PFSK-1 (cell line): ENCODE measurements at regions not wholly inside any gene's neighbourhood (a gene's known extent, or its start where the extent isn't known, plus 50 kb on each side); places are given as distances from the start of the nearest gene placed in this dataset.

Source experiments
- FOXP2 ChIP-seq: optimal IDR thresholded peaks from 2 replicates; pipeline ENCODE3; 2011; ENCODE audit warnings: borderline replicate concordance, control low read depth, inconsistent platforms; ENCODE audit not compliant: insufficient read depth; ENCODE audit errors: extremely low read length, extremely low read depth
- POLR2AphosphoS5 ChIP-seq: IDR thresholded peaks from 2 replicates; pipeline ENCODE4 v1.6.1; 2012; ENCODE audit warnings: low read depth, mild to moderate bottlenecking, control low read depth, low read length, moderate library complexity
- SIN3A ChIP-seq: IDR thresholded peaks from 2 replicates; pipeline ENCODE4 v1.6.1; 2012; ENCODE audit warnings: mild to moderate bottlenecking, low read length, moderate library complexity, borderline replicate concordance; ENCODE audit not compliant: insufficient read depth
- TAF1 ChIP-seq: IDR thresholded peaks from 2 replicates; pipeline ENCODE4 v1.6.1; 2012; ENCODE audit warnings: low read length, control low read depth, borderline replicate concordance; ENCODE audit not compliant: insufficient read depth
- TF ChIP-seq, protein P1 (sequence below), 2 experiments: IDR thresholded peaks; 2 replicates each; pipeline versions ENCODE4 v1.6.1 to v1.8.0; 2011 to 2012; ENCODE audit warnings: low read depth in 2 of 2, low read length in 2 of 2, control low read depth in 1 of 2, inconsistent platforms in 1 of 2, mild to moderate bottlenecking in 1 of 2, moderate library complexity in 1 of 2; ENCODE audit not compliant: insufficient read depth in 1 of 2

DNA sequence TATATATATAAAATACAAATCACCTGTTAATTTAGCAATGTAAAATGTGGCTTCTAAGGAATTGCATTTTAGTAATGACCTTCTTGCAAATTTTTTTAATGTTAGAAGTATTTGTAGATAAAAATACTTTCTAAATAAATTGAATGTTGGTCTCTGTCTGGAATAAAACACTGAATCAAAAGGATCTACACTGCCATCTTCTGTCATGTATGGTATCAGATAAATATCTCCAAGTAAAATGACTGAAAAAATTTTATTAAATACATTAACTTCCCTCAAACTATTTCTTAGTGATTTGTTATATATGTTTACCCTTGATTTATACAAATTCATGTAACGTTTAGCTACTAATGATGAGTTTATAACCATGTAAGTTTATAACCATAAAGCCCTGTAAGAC is 2029.3 kb downstream of the MRPL39 start:
- TF ChIP-seq SIN3A (no peak), POLR2AphosphoS5 (no peak), FOXP2 (no peak), TAF1 (no peak)
- TF ChIP-seq, protein P1, sequence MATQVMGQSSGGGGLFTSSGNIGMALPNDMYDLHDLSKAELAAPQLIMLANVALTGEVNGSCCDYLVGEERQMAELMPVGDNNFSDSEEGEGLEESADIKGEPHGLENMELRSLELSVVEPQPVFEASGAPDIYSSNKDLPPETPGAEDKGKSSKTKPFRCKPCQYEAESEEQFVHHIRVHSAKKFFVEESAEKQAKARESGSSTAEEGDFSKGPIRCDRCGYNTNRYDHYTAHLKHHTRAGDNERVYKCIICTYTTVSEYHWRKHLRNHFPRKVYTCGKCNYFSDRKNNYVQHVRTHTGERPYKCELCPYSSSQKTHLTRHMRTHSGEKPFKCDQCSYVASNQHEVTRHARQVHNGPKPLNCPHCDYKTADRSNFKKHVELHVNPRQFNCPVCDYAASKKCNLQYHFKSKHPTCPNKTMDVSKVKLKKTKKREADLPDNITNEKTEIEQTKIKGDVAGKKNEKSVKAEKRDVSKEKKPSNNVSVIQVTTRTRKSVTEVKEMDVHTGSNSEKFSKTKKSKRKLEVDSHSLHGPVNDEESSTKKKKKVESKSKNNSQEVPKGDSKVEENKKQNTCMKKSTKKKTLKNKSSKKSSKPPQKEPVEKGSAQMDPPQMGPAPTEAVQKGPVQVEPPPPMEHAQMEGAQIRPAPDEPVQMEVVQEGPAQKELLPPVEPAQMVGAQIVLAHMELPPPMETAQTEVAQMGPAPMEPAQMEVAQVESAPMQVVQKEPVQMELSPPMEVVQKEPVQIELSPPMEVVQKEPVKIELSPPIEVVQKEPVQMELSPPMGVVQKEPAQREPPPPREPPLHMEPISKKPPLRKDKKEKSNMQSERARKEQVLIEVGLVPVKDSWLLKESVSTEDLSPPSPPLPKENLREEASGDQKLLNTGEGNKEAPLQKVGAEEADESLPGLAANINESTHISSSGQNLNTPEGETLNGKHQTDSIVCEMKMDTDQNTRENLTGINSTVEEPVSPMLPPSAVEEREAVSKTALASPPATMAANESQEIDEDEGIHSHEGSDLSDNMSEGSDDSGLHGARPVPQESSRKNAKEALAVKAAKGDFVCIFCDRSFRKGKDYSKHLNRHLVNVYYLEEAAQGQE (IDR thresholded peaks at IDR 0.05; ENCODE audit: insufficient read depth in 1 of 2, low read depth in 2 of 2, low read length in 2 of 2), result no peak

DNA sequence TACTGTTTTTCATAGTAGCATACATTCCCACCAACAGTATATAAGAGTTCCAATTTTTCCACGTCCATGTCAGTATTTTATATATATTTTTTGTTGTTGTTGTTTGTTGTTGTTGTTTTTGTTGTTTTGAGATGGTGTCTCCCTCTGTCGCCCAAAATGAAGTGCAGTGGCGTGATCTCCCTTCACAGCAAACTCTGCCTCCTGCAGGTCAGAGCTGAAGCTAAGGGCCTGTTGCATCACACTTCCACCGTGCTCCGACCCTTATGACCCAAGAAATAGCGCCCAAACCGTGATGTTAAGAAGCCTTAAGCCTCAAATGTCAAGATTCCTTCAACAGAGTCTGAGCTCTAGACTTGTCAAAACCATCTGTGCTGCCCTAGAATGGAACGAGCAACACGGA is 2032.3 kb downstream of the MRPL39 start:
- TF ChIP-seq POLR2AphosphoS5 (no peak), SIN3A (no peak), FOXP2 (no peak), TAF1 (no peak)
- TF ChIP-seq, protein P1 (IDR thresholded peaks at IDR 0.05; ENCODE audit: insufficient read depth in 1 of 2, low read depth in 2 of 2, low read length in 2 of 2), result no peak

DNA sequence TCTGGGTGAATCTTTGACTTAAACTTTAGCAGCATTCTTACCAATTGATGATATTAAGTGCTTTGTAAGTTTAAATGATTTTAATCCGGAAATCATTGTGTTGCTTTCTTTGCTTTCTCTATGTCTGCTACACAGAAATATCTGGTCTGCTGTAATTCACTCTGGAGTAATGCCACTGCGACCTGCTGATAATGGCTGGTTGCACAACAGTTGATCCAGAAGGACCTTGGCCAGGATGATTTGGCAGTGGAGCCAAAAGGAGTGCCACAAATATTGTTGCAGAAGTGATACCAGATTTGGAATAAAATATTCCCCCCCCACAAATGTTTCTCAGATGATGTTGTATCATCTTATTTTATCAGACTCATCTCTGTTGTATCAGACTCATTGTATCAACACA is 2063.9 kb downstream of the MRPL39 start:
- TF ChIP-seq FOXP2, result no peak
- TF ChIP-seq, protein P1 (IDR thresholded peaks at IDR 0.05; ENCODE audit: insufficient read depth in 1 of 2, low read depth in 2 of 2, low read length in 2 of 2), result no peak
- no peak for TF ChIP-seq SIN3A
- no peak for TF ChIP-seq POLR2AphosphoS5
- TF ChIP-seq TAF1, result no peak

DNA sequence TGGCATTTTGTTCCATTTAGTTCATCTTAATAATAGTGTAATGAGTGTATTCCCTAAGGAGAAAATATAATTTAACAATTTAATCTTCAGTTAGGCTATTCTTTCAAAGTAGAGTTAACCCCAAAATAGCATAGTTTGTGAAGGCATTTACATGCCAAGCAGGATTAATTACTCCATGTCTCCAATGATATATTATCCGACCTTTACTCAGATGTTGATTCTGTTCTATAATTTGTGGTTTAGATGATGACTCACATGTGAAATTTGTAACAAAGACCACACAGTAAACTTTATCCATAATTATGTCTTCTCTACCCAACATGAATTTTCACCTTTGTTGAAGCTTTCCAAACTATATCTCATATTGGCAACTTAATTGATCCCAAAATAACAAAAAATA is 2065.2 kb downstream of the MRPL39 start:
- TF ChIP-seq, protein P1 (IDR thresholded peaks at IDR 0.05; ENCODE audit: insufficient read depth in 1 of 2, low read depth in 2 of 2, low read length in 2 of 2), result no peak
- no peak for TF ChIP-seq POLR2AphosphoS5
- TF ChIP-seq TAF1, result no peak
- no peak for TF ChIP-seq SIN3A

DNA sequence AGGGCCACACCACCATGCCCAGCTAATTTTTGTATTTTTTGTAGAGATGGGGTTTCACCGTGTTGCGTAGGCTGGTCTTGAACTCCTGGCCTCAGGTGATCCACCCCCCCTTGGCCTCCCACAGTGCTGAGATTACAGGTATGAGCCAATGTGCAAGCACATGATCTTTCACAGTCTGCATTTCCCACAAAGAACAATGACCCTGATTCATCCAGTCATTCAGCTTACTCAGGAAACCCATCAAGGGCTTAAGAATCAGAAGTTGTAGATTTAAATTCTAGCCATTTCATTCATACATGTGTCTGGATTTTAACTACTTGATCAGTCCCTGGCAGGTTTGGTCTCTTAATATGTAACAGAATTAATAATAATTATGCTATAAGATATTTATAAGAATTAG is 2065.7 kb downstream of the MRPL39 start:
- TF ChIP-seq, protein P1 (IDR thresholded peaks at IDR 0.05; ENCODE audit: insufficient read depth in 1 of 2, low read depth in 2 of 2, low read length in 2 of 2), result no peak
- TF ChIP-seq TAF1, result no peak
- no peak for TF ChIP-seq POLR2AphosphoS5
- TF ChIP-seq FOXP2, result no peak
- no peak for TF ChIP-seq SIN3A
